BJ (cell line): ENCODE measurements at regions not wholly inside any gene's neighbourhood (a gene's known extent, or its start where the extent isn't known, plus 50 kb on each side); places are given as distances from the start of the nearest gene placed in this dataset.

Experiments used
- CTCF ChIA-PET: fragments of 350-600 bp; formaldehyde crosslinking; extraction: SDS; loops from one replicate; lab custom pipeline; 2021; ENCODE audit warnings: antibody characterized with exemption, inconsistent platforms; lab: Yijun Ruan, JAX
- POLR2A ChIA-PET: fragments of 300-600 bp; sonication (Branson Sonifier 250); formaldehyde crosslinking; extraction: SDS; loops from one replicate; lab custom pipeline; 2021; ENCODE audit warnings: antibody characterized with exemption; lab: Charles Lee
- DNase-seq: peaks from one replicate; pipeline ENCODE4 v3.0.0-alpha.2; 2011; ENCODE audit warnings: low read depth
- H3K27me3 ChIP-seq: 2 replicates; pipeline ENCODE4 v1.6.0; 2011; ENCODE audit warnings: low read length; ENCODE audit not compliant: control insufficient read depth, insufficient read depth
- H3K36me3 ChIP-seq: 2 replicates; pipeline ENCODE4 v1.5.1; 2011; ENCODE audit warnings: low read length; ENCODE audit not compliant: control insufficient read depth, insufficient read depth
- H3K4me3 ChIP-seq: 2 replicates; pipeline ENCODE4 v1.5.1; 2011; ENCODE audit warnings: low read depth, mild to moderate bottlenecking, control low read depth, low read length
- TF ChIP-seq, protein P1 (sequence below): IDR thresholded peaks from 2 replicates; pipeline ENCODE4 v1.5.1; 2011; ENCODE audit warnings: low read depth, mild to moderate bottlenecking, control low read depth, inconsistent platforms, low read length, moderate library complexity; ENCODE audit not compliant: insufficient read depth

- Histone ChIP-seq H3K36me3 (no peaks in the 10 kb centered on the region), H3K27me3 (no peaks in the 10 kb centered on the region), H3K4me3 (no peak overlapping the region)
- CTCF ChIA-PET, result interaction anchor here (0.8 kb wide), 1 partner anchor 22 kb away, joined by 3 read pairs; no protein-coding TSS in a partner anchor
- TF ChIP-seq, protein P1, sequence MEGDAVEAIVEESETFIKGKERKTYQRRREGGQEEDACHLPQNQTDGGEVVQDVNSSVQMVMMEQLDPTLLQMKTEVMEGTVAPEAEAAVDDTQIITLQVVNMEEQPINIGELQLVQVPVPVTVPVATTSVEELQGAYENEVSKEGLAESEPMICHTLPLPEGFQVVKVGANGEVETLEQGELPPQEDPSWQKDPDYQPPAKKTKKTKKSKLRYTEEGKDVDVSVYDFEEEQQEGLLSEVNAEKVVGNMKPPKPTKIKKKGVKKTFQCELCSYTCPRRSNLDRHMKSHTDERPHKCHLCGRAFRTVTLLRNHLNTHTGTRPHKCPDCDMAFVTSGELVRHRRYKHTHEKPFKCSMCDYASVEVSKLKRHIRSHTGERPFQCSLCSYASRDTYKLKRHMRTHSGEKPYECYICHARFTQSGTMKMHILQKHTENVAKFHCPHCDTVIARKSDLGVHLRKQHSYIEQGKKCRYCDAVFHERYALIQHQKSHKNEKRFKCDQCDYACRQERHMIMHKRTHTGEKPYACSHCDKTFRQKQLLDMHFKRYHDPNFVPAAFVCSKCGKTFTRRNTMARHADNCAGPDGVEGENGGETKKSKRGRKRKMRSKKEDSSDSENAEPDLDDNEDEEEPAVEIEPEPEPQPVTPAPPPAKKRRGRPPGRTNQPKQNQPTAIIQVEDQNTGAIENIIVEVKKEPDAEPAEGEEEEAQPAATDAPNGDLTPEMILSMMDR, result no peak
- POLR2A ChIA-PET, result no interaction called here
- DNase-seq, result no peak
Observed at GRCh38 chr10:56123247-56123646, 237.8 kb downstream of the ZWINT start.

GRCh38 chr10:56116684-56117083, 244.4 kb downstream of the ZWINT start:
- Histone ChIP-seq H3K36me3 (no peaks in the 10 kb centered on the region), H3K27me3 (no peaks in the 10 kb centered on the region), H3K4me3 (no peak overlapping the region)
- ChIA-PET CTCF (no interaction called here), POLR2A (no interaction called here)
- TF ChIP-seq, protein P1, result no peak
- DNase-seq, result no peak

DNA sequence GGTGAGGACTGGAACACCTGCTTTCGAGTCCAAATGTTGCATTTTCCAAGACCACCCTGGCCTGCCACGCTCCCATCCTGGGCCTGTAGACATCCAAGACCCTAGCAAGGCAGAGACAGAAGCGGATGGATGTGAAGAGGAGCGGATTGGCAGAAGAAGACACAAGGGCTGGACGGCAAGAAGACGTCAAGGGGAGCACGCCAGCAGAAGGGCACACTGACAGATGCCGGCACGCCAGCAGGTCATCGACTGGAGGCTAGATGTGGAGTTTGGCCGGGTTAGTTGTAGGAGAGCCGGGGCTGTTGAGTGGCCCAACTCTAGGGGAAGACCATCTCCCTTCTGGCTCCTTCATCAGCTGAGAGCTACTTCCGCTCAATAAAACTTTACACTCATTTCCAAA, 251.6 kb downstream of the ZWINT start:
- Histone ChIP-seq H3K27me3 (no peaks in the 10 kb centered on the region), H3K36me3 (no peaks in the 10 kb centered on the region), H3K4me3 (no peak overlapping the region)
- POLR2A ChIA-PET, result no interaction called here
- DNase-seq, result no peak
- CTCF ChIA-PET, result no interaction called here
- TF ChIP-seq, protein P1, result no peak

- H3K4me3 ChIP-seq, result no peak overlapping the region
- no peaks in the 10 kb centered on the region for H3K36me3 ChIP-seq
- TF ChIP-seq, protein P1, result no peak
- ChIA-PET POLR2A (no interaction called here), CTCF (no interaction called here)
- no peaks in the 10 kb centered on the region for H3K27me3 ChIP-seq
- DNase-seq, result no peak
Observed at GRCh38 chr10:56104923-56105322, 256.1 kb downstream of the ZWINT start.

DNA sequence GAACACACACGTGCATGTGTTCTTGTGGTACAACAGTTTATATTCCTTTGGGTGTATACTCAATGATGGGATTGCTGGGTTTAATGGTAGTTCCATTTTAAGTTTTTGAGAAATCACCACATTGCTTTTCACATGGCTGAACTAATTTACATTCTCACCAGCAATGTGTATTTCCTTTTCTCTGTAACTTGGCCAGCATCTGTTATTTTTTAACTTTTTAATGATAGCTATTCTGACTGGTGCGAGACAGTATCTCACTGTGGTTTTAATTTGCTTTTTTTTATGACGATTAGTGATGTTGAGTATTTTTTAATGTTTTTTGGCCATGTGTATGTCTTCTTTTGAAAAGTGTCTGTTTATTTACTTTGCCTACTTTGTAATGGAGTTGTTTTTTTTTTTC, 256.6 kb downstream of the ZWINT start:
- CTCF ChIA-PET, result no interaction called here
- Histone ChIP-seq H3K27me3 (no peaks in the 10 kb centered on the region), H3K36me3 (no peaks in the 10 kb centered on the region), H3K4me3 (no peak overlapping the region)
- TF ChIP-seq, protein P1, result no peak
- POLR2A ChIA-PET, result no interaction called here
- DNase-seq, result no peak
